ENCODE measurements at regions not wholly inside any gene's neighbourhood (a gene's known extent, or its start where the extent isn't known, plus 50 kb on each side); places are given as distances from the start of the nearest gene placed in this dataset.

GRCh38 chr2:60268032-60268431 lies 285.4 kb downstream of the BCL11A start:
- ATAC-seq (replicated peaks) (no peak), DNase-seq (no peak)
- peaks cover 9 to 15% of the 10 kb centered on the region in 2 donors for H3K9me3 Mint-ChIP-seq
- no peak overlapping the region for H3K4me3 Mint-ChIP-seq
- no peak overlapping the region for H3K27ac Mint-ChIP-seq
- no peaks in the 10 kb centered on the region for H3K27me3 Mint-ChIP-seq
- H3K4me1 Mint-ChIP-seq (ENCODE audit: low read depth in 2 of 2): no peaks in the 10 kb centered on the region
- no peaks in the 10 kb centered on the region for H3K36me3 Mint-ChIP-seq (ENCODE audit: insufficient read depth)

- Mint-ChIP-seq H3K4me1 (ENCODE audit: low read depth in 2 of 2) (no peaks in the 10 kb centered on the region), H3K36me3 (ENCODE audit: insufficient read depth) (no peaks in the 10 kb centered on the region), H3K27me3 (no peaks in the 10 kb centered on the region), H3K4me3 (no peak overlapping the region), H3K9me3 (peaks cover 9 to 15% of the 10 kb centered on the region in 2 donors), H3K27ac (no peak overlapping the region)
- no peak for ATAC-seq (replicated peaks)
- DNase-seq: no peak
Observed at GRCh38 chr2:60267122-60267521, 286.3 kb downstream of the BCL11A start.

- Mint-ChIP-seq H3K27me3 (no peaks in the 10 kb centered on the region), H3K27ac (no peak overlapping the region), H3K9me3 (peaks cover 9 to 15% of the 10 kb centered on the region in 2 donors), H3K36me3 (ENCODE audit: insufficient read depth) (no peaks in the 10 kb centered on the region), H3K4me3 (no peak overlapping the region), H3K4me1 (ENCODE audit: low read depth in 2 of 2) (no peaks in the 10 kb centered on the region)
- no peak for ATAC-seq (replicated peaks)
- no peak for DNase-seq
Observed at GRCh38 chr2:60262178-60262577, 291.3 kb downstream of the BCL11A start.

GRCh38 chr2:60260639-60261296 lies 292.7 kb downstream of the BCL11A start:
- Mint-ChIP-seq H3K36me3 (ENCODE audit: insufficient read depth) (no peaks in the 10 kb centered on the region), H3K27ac (no peak overlapping the region), H3K4me1 (ENCODE audit: low read depth in 2 of 2) (no peaks in the 10 kb centered on the region), H3K27me3 (no peaks in the 10 kb centered on the region), H3K4me3 (no peak overlapping the region), H3K9me3 (peaks cover 7 to 8% of the 10 kb centered on the region in 2 donors)
- no peak for DNase-seq
- ATAC-seq (replicated peaks): no peak

- Mint-ChIP-seq H3K4me1 (ENCODE audit: low read depth in 2 of 2) (no peaks in the 10 kb centered on the region), H3K27ac (no peak overlapping the region), H3K4me3 (no peak overlapping the region)
Observed at GRCh38 chr2:60259781-60260180, 293.7 kb downstream of the BCL11A start.

GRCh38 chr2:60252581-60253150 lies 300.8 kb downstream of the BCL11A start:
- ATAC-seq (replicated peaks) (no peak), DNase-seq (no peak)
- Mint-ChIP-seq H3K9me3 (no peaks in the 10 kb centered on the region), H3K4me3 (no peak overlapping the region), H3K27ac (no peak overlapping the region), H3K27me3 (no peaks in the 10 kb centered on the region), H3K4me1 (ENCODE audit: low read depth in 2 of 2) (no peaks in the 10 kb centered on the region), H3K36me3 (ENCODE audit: insufficient read depth) (no peaks in the 10 kb centered on the region)

More at GRCh38 chr2:60259781-60260180, 293.7 kb downstream of the BCL11A start:
- no peak for ATAC-seq (replicated peaks)
- Mint-ChIP-seq H3K9me3 (peaks cover 3 to 8% of the 10 kb centered on the region in 2 donors), H3K27me3 (no peaks in the 10 kb centered on the region), H3K36me3 (ENCODE audit: insufficient read depth) (no peaks in the 10 kb centered on the region)
- no peak for DNase-seq

GRCh38 chr2:60251247-60251646 lies 302.2 kb downstream of the BCL11A start:
- no peaks in the 10 kb centered on the region for H3K4me1 Mint-ChIP-seq (ENCODE audit: low read depth in 2 of 2)
- no peaks in the 10 kb centered on the region for H3K9me3 Mint-ChIP-seq
- H3K27me3 Mint-ChIP-seq: no peaks in the 10 kb centered on the region
- no peaks in the 10 kb centered on the region for H3K36me3 Mint-ChIP-seq (ENCODE audit: insufficient read depth)
- H3K4me3 Mint-ChIP-seq: no peak overlapping the region
- ATAC-seq (replicated peaks) (no peak), DNase-seq (no peak)
- no peak overlapping the region for H3K27ac Mint-ChIP-seq

- H3K27me3 Mint-ChIP-seq: no peaks in the 10 kb centered on the region
- no peak overlapping the region for H3K4me3 Mint-ChIP-seq
- DNase-seq: no peak
- no peaks in the 10 kb centered on the region for H3K4me1 Mint-ChIP-seq (ENCODE audit: low read depth in 2 of 2)
- no peaks in the 10 kb centered on the region for H3K9me3 Mint-ChIP-seq
- no peak for ATAC-seq (replicated peaks)
- no peak overlapping the region for H3K27ac Mint-ChIP-seq
- H3K36me3 Mint-ChIP-seq (ENCODE audit: insufficient read depth): no peaks in the 10 kb centered on the region
Observed at GRCh38 chr2:60249879-60250278, 303.6 kb downstream of the BCL11A start.

- H3K36me3 Mint-ChIP-seq (ENCODE audit: insufficient read depth): no peaks in the 10 kb centered on the region
- H3K9me3 Mint-ChIP-seq: no peaks in the 10 kb centered on the region
- DNase-seq (no peak), ATAC-seq (replicated peaks) (no peak)
- H3K4me3 Mint-ChIP-seq: no peak overlapping the region
- H3K27ac Mint-ChIP-seq: no peak overlapping the region
- H3K27me3 Mint-ChIP-seq: no peaks in the 10 kb centered on the region
- H3K4me1 Mint-ChIP-seq (ENCODE audit: low read depth in 2 of 2): no peaks in the 10 kb centered on the region
Observed at GRCh38 chr2:60247471-60247870, 306.0 kb downstream of the BCL11A start.

- no peaks in the 10 kb centered on the region for H3K9me3 Mint-ChIP-seq
- H3K27me3 Mint-ChIP-seq: no peaks in the 10 kb centered on the region
- H3K27ac Mint-ChIP-seq: no peak overlapping the region
- DNase-seq (no peak), ATAC-seq (replicated peaks) (no peak)
- no peaks in the 10 kb centered on the region for H3K36me3 Mint-ChIP-seq (ENCODE audit: insufficient read depth)
- H3K4me1 Mint-ChIP-seq (ENCODE audit: low read depth in 2 of 2): no peaks in the 10 kb centered on the region
- H3K4me3 Mint-ChIP-seq: no peak overlapping the region
Observed at GRCh38 chr2:60246583-60246982, 306.9 kb downstream of the BCL11A start.

- DNase-seq: no peak
- Mint-ChIP-seq H3K27me3 (no peaks in the 10 kb centered on the region), H3K4me3 (no peak overlapping the region), H3K36me3 (ENCODE audit: insufficient read depth) (no peaks in the 10 kb centered on the region), H3K4me1 (ENCODE audit: low read depth in 2 of 2) (no peaks in the 10 kb centered on the region), H3K9me3 (peaks cover 0 to 12% of the 10 kb centered on the region in 2 donors), H3K27ac (no peak overlapping the region)
- no peak for ATAC-seq (replicated peaks)
Observed at GRCh38 chr2:60234274-60234986, 319.0 kb downstream of the BCL11A start.

GRCh38 chr2:60230596-60230995 lies 322.9 kb downstream of the BCL11A start:
- Mint-ChIP-seq H3K36me3 (ENCODE audit: insufficient read depth) (no peaks in the 10 kb centered on the region), H3K9me3 (peaks cover 6 to 14% of the 10 kb centered on the region in 2 donors), H3K4me1 (ENCODE audit: low read depth in 2 of 2) (no peaks in the 10 kb centered on the region), H3K4me3 (no peak overlapping the region), H3K27ac (no peak overlapping the region), H3K27me3 (no peaks in the 10 kb centered on the region)
- no peak for ATAC-seq (replicated peaks)
- no peak for DNase-seq

GRCh38 chr2:60230037-60230436 lies 323.4 kb downstream of the BCL11A start:
- H3K27me3 Mint-ChIP-seq: no peaks in the 10 kb centered on the region
- DNase-seq (no peak), ATAC-seq (replicated peaks) (no peak)
- no peaks in the 10 kb centered on the region for H3K36me3 Mint-ChIP-seq (ENCODE audit: insufficient read depth)
- H3K27ac Mint-ChIP-seq: no peak overlapping the region
- no peak overlapping the region for H3K4me3 Mint-ChIP-seq
- H3K9me3 Mint-ChIP-seq: peaks cover 6 to 14% of the 10 kb centered on the region in 2 donors
- H3K4me1 Mint-ChIP-seq (ENCODE audit: low read depth in 2 of 2): no peaks in the 10 kb centered on the region

- no peaks in the 10 kb centered on the region for H3K36me3 Mint-ChIP-seq (ENCODE audit: insufficient read depth)
- no peak for ATAC-seq (replicated peaks)
Observed at GRCh38 chr2:60226943-60227342, 326.5 kb downstream of the BCL11A start.

More at GRCh38 chr2:60226943-60227342, 326.5 kb downstream of the BCL11A start:
- Mint-ChIP-seq H3K4me1 (ENCODE audit: low read depth in 2 of 2) (no peaks in the 10 kb centered on the region), H3K9me3 (peaks cover 6% of the 10 kb centered on the region in 2 donors), H3K27me3 (no peaks in the 10 kb centered on the region), H3K27ac (no peak overlapping the region), H3K4me3 (no peak overlapping the region)
- DNase-seq: no peak
